ENCODE measurements at regions not wholly inside any gene's neighbourhood (a gene's known extent, or its start where the extent isn't known, plus 50 kb on each side); places are given as distances from the start of the nearest gene placed in this dataset.
"Not testable (repeated sequence)": the region's sequence is repeated elsewhere in the genome, so short reads cannot be mapped to it uniquely, and the experiment has no call there.

DNA sequence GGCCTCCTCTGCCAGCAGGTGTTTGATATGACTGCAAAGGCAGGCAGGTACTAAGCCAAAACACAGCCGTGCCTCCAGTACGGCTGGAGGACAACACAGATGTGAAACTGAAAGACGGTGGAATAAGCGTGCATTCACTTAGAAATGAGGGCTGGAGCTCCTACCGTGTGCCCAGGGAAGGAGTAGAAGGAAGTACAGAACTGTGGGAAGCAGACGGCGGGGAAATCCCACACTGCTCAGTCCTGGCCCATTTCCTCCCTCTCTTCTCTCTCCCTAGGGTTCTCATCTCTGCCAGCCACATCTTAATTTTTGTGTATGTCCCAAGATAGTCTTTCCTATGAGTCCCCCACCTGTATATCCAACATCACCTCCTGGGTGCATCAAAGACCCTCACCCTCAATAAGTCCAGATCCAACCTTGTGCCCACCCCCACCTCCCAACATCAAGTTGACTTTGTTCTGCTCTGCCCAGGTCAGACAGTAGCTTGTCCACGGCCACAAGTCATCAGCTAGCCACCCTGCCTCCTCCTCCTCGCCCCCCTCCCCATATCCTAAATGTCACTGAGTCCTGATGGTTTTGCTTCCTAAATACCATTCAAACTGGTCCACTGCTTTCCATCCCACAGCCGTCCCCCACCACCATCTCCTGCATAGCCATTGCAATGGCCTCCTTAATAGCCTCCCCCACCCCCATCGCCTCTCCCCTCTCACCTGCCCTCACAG is 77.1 kb upstream of the RPL38 start:
- no peak for DNase-seq

DNA sequence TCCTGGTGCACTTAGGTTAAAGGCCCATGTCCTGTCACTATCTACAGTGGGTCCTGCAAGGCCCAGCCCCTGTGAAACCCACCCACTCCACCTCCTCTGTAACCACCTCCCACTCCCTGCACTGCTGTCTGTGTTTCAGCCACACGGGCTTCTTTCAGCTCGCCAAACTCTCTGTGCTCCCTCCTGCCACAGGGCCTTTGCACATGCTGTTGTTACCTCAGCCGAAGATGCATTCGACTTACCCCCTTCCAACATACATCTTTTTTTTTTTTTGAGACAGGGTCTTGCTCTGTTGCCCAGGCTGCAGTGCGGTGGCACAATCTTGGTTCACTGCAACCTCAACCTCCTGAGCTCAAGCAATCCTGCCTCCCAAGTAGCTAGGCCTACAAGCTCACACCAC is 76.5 kb upstream of the RPL38 start:
- DNase-seq, result no peak

DNA sequence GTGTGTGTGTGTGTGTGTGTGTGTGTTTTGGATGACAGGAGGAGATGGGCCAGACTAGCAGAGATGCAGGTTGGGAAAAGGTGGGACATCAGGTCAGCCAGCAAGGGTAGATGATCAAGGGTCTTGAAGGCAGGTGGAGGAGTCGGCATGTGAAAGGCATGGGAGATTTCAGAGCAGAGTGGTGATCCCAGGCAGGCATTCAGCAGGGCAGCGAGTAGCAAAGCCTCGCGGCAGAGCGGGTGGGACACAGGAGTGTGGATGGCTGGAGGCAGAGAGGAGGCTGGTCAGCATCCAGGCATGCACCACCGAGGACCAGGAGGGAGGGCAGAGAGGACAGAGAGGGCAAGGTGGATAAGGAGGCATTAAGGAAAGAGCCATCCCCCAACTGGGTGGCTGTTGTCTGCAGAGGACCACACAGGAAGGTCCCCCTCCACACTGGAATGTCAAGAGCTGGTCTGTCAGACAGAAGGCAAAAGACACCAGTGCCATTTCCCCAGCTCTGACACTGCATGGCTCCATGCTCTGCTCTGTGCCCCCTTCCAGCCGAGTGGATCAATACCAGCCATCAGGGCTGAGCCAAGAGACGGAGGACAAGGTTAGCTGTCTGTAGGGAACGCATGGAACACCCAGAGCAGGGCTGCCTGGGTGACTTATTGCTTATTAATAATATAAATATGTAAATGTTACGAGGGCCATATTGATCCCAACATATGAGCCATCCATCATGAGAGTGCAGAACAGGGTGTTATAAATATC is 74.8 kb upstream of the RPL38 start:
- DNase-seq, result no peak

DNA sequence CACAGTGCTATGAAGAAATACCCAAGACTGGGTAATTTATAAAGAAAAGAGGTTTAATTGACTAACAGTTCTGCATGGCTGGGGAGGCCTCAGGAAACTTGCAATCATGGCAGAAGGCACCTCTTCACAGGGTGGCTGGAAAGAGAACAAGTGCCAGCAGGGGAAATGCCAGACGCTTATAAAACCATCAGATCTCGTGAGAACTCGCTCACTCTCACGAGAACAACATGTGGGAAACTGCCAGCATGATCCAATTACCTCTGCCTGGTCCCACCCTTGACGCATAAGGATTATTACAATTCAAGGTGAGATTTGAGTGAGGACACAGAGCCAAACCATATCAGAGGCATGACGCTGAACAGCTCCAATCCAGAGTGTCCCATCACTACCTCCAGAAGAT is 73.7 kb upstream of the RPL38 start:
- DNase-seq, result not testable (repeated sequence)

DNA sequence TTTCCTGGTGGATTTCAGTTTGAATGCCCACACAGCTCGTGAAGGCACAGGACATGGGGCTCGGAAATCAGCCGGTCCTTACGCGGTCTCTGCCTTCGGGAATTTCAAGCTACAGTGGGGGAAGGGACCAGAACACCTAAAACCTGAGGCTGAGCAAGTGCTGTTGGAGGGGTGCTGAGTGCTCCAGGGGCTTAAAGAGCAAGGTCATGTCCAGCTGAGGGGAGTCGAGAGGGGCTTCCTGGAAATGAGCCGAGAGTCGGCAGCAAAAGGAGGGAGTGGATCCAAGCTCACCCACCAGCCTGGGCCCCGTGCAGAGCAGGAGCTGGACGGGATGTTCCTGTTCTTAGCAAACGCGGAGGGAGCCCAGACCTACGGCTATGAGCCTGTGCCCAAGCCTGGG is 73.2 kb upstream of the RPL38 start:
- DNase-seq, result no peak

DNA sequence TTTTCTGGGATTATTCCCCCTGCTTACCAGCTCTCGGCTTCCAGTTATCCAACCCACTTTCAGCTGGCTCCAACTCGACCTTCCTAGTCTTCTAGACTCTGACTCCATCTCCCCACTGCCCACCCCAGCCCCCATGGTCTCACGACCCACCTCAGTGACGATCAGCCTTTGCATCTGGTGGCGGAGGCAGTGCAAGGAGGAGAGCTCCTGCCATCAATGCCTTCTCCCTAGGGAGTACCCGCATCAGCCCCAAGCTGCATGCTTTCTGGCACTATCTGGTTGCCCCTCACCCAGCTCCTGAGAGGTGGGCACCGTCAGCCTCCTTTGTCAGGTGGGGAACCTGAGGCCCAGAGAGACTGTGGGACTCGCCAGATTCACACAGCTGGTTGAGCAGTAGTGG is 72.6 kb upstream of the RPL38 start:
- no peak for DNase-seq

DNA sequence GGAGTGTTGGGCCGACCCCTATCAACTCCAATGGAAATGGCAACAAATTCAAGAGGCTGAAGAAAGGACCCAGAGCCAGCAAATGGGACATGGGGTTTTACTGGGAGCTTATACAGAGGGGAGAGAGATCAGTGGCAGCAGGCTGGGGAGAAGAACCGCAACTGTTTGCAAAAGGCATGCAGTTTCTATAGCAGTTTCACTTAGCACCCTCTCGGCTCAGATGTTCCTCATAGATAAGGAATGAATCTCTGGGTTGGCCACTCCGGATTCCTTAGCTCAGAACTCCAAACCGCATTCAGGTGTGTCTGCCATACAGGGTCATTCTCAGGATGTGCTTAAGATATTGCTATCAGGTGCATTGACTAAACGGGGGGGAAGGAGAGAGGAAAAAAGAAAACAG is 71.1 kb upstream of the RPL38 start:
- no peak for DNase-seq

DNA sequence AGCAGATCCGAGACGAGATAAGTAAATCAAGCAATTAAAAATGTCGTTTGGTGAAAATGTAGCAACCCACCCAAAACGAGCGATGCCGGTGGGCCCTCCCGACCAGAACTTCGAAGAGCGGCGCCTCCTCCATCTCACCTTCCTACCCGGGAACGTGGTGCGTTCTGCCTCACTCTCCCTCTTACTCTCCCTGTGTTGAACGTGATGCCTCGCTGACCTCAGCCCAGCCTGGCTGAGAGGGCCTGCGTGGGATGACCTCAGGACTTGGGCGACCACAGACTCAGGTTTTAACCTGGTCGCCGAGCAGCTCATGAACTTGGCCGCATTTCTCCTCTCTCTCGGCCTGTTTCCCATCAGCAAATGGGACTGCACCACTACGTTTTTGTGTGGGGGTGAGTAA is 69.7 kb upstream of the RPL38 start:
- DNase-seq, result no peak

DNA sequence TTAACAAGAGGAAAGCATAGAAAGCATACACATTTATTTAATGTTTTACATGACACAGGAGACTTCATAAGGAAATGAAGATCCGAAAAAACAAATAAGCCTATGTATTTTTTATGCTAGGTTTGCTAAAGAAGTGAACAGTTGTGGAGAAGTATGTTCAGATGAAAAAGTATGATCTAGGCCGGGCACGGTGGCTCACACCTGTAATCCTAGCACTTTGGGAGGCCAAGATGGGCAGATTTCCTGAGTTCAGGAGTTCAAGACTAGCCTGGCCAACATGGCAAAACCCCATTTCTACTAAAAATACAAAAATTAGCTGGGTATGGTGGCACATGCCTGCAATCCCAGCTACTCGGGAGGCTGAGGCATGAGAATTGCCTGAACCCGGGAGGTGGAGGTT is 69.2 kb upstream of the RPL38 start:
- not testable (repeated sequence) for DNase-seq

DNA sequence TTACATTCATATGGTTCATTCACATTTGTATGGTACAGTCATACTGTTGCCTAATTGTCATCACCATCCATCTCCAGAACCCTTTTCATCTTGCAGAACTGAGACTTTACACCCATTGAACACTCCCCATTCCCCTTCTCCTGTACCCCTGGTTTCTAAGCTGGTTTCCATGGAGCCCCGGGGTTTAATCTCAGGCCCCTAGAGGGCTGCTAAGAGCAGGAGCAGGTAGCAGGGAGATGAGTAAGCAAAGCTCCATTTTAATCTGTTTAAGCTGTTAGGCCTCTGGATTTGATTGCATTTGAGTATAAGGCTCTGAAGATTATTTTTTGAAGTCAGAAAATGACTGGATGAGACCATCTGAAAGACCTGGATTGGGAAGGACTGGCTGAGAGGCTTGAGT is 68.5 kb upstream of the RPL38 start:
- no peak for DNase-seq

DNA sequence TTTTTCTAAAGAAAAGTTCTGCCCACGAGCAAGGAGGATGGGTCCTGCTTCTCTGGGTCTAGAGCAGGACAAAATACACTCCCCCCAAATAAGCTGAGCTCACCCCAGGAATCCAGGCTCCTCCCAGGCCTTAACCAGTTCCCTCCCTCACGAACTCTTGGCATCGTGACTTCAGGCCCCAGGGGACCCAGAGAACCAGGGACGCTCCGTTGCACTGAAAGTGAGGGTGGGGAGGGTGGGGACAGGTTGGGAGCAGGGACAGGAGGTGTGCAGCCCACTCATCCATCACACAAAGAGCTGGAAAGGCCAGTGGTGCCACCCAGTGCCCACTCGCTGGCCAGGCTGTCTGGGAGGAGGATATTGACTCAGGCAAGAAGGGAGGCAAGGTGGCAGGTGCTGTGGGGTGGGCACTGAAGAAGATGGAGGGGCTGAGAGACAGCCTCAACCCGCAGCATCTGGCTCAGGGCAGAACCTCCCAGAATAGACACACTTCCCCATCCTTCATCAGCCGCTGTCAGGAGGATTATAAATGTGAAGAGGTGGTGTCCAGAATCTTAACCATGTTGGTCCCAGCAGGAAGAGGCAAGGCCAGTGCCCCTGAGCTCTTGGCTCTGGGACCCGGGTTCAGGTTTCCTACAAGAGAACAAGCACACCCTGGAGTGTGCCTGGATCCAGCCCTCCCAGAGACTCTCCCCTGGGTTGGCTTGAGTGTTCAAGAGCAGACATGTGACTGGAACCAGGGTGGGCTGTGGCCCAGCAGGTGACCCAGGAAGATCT is 67.9 kb upstream of the RPL38 start:
- DNase-seq, result no peak

DNA sequence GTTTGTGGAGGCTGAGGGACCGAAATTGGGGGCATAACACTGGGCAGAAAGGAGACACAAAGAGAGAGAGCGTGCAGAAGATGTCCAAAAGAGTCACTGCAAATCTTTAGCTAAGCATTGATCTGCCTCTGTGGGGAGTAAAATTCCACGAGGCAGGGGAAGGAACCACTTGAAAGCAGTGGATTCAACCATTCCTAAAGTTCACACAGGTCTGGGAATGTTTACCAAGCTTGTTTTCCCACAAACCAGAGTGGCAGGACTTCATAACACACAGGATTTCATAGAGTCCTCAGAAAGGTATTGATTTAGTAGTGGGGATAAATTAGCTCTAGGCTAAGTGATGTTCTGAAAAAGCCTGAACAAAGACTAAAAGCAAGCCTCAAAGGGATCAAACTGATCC is 66.1 kb upstream of the RPL38 start:
- DNase-seq, result no peak

DNA sequence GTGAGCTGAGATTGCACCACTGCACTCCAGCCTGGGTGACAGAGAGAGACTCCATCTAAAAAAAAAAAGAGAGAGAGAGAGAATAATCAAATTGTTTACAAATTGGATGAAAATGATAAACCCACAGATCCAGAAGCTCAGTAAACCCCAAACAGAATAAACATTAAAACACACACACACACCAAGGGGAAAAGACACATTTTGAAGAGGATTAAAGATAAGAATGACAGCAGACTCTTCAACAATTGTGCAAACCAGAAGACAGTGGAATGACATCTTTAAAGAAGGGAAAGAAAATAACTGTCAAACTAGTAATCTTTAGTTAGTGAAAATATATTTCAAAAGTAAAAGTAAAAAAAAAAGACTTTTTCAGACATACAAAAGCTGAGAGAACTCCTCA is 64.4 kb upstream of the RPL38 start:
- no peak for DNase-seq

DNA sequence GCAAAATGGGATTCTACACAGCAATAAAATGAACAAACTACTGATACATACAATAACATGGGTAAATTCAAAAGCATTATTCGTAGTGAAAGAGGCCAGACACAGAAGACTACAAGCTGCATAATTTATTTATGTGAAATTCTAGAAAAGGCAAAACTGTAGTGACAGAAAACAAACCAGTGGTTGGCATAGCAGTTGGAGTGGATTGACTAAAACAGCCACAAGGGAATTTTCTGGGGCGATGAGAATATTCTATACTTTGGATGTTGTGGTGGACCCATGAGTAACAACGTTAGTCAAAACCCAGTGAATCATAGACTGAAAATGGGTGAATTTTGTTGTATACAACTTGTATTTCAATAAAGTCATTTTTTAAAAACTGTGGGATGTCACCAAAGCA is 63.2 kb upstream of the RPL38 start:
- DNase-seq, result no peak

DNA sequence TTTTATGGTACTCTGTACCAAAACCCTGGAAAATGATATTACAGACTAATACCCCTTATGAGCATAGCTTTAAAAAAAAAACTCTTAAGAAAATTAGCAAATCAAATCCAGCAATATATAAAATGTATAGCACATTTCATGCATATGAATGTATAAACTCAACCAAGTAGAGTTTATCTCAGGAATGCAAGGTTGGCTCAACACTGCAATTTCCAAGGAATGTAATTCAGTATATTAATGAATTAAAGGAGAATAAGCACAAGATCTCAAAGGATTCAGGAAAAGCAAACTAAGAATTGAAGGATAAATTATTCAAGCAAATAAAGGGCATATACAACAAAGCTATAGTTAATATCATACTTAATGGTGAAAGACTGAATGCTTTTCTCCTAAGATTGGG is 61.9 kb upstream of the RPL38 start:
- no peak for DNase-seq

DNA sequence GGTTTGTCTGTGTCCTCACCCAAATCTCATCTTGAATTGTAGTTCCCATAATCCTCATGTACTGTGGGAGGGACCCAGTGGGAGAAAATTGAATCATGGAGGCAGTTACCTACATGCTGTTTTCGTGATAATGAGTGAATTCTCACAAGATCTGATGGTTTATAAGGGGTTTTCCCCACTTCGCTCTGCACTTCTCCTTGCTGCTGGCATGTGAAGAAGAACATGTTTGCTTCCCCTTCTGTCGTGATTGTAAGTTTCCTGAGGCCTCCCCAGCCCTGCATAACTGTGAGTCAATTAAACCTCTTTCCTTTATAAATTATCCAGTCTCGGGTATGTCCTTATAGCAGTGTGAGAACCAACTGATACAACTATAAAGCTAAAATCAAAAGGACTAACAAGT is 60.2 kb upstream of the RPL38 start:
- DNase-seq, result not testable (repeated sequence)

DNA sequence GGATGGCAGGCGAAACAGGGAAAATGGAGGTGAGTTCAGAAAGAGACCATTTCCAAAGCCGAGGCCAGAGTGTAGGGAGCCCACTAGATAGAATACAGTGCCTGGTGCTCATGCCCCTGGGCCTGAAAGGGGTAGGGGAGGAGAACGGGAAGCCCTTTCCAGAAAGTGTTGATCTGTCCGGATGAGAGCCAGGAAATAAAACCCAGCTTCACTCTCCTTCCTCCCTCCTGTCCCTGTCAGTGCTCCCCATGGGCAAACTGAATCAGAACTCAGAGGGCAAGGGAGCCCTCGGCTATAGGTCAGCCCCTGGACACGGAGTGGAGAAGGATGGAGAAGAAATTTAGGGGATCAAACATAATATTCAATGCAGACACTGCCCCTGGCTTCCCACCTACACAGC is 57.7 kb upstream of the RPL38 start:
- DNase-seq, result no peak

DNA sequence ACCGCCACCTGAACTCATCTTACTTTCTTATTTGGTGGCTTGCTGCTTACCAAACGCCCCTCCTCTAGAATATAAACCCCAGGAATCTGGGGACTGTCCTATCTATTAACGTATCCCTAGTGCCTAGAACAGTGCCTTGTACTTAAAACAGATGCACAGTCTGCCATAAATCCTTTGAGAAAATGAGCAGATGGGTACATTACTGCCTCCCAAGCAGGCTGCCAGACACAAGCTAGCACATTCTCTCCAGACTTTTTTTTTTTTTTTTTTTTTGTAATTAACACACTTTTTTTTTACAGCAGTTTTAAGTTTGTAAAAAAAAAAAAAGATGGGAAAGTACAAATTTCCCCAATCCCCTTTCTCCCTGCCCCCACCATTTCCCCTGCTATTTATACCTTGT is 57.3 kb upstream of the RPL38 start:
- no peak for DNase-seq

DNA sequence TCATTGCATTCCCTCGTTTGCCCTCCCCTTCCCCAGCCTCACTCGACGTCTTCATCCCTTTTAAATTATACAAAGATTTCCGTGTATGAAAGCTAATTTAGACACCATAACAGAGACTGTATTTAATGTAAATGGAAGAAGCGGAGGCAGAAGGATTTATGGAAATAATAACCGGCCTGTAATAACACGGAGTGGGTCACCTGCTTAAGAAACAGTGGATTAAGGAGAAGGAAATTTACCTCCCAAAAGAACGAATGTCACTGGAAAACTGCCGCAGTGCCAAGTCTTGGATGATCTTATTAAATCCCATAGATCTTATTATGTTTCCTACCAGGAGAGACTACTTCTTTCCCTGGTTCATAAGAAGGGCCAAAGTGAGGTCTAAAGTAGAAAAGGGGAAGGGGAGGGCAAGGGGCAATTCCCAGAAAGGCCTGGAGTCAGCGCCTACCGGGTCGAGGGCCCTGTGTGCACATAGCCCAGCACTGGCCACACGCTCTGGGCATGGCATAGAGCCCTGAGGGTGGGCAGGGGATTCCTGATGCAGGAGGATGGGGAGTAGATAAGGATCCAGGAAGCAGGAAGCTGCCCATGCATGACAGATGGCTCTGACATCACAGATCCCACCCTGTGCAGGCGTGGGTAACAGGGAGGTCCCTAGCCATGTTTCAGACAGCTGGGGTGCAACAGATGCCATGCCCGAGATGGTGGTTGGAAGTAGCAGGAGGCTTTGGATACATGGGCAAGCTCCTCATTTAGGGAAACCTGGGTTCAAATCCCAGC is 56.2 kb upstream of the RPL38 start:
- no peak for DNase-seq

DNA sequence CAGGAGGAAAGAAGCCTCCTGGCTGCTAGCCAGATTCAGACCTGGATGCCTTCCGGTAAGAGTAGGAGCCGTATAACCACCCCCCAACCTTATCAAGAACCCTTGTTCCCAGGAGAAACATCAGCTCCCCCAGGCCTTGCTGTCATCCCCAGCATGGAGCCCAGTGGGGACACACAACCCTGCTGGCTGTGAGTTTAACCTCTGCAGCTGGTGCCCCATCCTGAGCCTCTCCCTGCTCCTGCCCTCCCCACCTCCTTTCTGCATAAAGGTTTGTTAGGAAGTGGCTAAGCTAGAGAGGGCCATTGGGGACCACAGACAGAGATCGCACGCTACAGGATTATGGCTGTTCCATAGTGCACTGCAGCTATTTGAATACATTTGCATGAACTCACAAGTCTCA is 55.5 kb upstream of the RPL38 start:
- no peak for DNase-seq

DNA sequence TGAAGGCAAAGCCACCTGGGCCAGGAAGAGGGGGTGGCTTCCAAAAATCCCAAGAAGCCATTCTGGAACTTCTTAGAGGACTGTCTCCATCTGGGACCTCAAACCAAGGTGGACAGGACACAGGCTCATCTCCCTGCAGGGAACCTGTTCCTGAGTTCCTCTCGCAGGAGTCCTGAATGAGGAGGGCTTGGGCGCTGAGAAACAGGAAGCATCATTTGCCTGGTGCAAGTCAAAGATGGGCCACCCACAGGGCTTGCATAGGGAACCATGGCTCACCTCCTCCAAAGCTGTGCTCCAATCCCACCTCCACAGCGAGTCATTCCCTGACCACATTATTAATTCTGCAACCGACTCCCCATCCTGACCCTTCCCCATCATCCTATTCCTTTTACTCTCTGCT is 55.0 kb upstream of the RPL38 start:
- DNase-seq, result no peak

DNA sequence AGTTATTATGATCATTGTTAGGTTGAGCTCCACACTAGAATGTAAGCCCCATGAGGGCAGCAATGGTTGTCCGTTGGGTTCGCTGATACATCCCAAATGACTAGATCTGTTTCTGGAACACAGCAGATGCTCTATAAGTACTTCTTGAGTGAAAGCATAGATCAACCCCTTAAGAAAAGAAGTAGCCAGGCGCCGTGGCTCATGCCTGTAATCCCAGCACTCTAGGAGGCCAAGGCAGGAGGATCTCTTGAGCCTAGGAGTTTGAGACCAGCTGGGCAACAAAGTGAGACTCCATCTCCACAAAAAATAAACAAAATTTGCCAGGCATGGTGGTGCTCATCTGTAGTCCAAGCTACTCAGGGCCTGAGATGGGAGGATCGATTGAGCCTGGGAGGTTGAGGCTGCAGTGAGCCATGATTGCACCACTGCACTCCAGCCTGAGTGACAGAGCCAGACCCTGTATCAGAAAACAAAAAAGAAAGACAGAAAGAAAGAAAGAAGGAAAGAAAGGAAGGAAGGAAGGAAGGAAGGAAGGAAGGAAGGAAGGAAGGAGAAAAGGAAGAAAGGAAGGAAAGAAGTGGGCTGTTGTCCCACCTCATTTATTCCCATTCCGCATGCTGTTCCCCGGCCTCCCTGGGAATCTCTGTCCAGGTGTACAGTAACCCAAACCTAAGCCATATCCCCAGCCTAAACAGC is 54.4 kb upstream of the RPL38 start:
- no peak for DNase-seq
